CD4-positive, CD25-positive, alpha-beta regulatory T cell (primary cell): ENCODE measurements at regions not wholly inside any gene's neighbourhood (a gene's known extent, or its start where the extent isn't known, plus 50 kb on each side); places are given as distances from the start of the nearest gene placed in this dataset.

Experiments used
- ATAC-seq, 2 donors: fragments of 150-1000 bp; cut with Tn5 transposase; one replicate each; pipeline ENCODE4 v1.10.0; 2021; ENCODE audit warnings: low read depth in 2 of 2, moderate number of reproducible peaks in 2 of 2, moderate library complexity in 1 of 2
- DNase-seq, 3 donors: peaks; one replicate each; pipeline versions ENCODE4 v3.0.0 to v3.0.0-alpha.2; 2012 to 2022; ENCODE audit warnings: mixed read lengths in 1 of 3
- H3K27ac ChIP-seq: one replicate; pipeline ENCODE4 v1.7.0; 2013; ENCODE audit warnings: mild to moderate bottlenecking, low read length; ENCODE audit not compliant: insufficient read depth, poor library complexity, severe bottlenecking
- H3K27me3 ChIP-seq: one replicate; pipeline ENCODE4 v1.7.0; 2013; ENCODE audit warnings: low read length; ENCODE audit not compliant: control insufficient read depth, insufficient read depth
- H3K36me3 ChIP-seq: one replicate; pipeline ENCODE4 v1.7.0; 2013; ENCODE audit warnings: mild to moderate bottlenecking, low read length, moderate library complexity; ENCODE audit not compliant: control insufficient read depth, insufficient read depth
- H3K4me1 ChIP-seq: 2 replicates; pipeline ENCODE4 v1.7.0; 2013; ENCODE audit warnings: mild to moderate bottlenecking, low read length; ENCODE audit not compliant: insufficient read depth, control insufficient read depth, poor library complexity, severe bottlenecking
- H3K4me3 ChIP-seq: one replicate; pipeline ENCODE4 v1.7.0; 2013; ENCODE audit warnings: low read depth, mild to moderate bottlenecking, low read length, moderate library complexity
- H3K9me3 ChIP-seq, 2 experiments: 1 replicate in 1 of 2; 2 replicates in 1 of 2; pipeline ENCODE4 v1.7.0; 2013; ENCODE audit warnings: low read length in 2 of 2, mild to moderate bottlenecking in 1 of 2, moderate library complexity in 1 of 2; ENCODE audit not compliant: control insufficient read depth in 2 of 2
- H3K27ac Mint-ChIP-seq, 3 donors: one replicate each; pipeline ENCODE4 v1.8.0; 2020 to 2022; ENCODE audit warnings: mild to moderate bottlenecking in 3 of 3, mixed read lengths in 3 of 3, moderate library complexity in 2 of 3
- H3K27me3 Mint-ChIP-seq: one replicate; pipeline ENCODE4 v1.8.0; 2022; ENCODE audit warnings: mild to moderate bottlenecking, mixed read lengths
- H3K36me3 Mint-ChIP-seq: one replicate; pipeline ENCODE4 v1.8.0; 2020; ENCODE audit warnings: mixed read lengths
- H3K4me1 Mint-ChIP-seq, 4 donors: one replicate each; pipeline ENCODE4 v1.8.0; 2020 to 2022; ENCODE audit warnings: mixed read lengths in 4 of 4, mild to moderate bottlenecking in 1 of 4
- H3K4me3 Mint-ChIP-seq, 4 donors: one replicate each; pipeline ENCODE4 v1.8.0; 2020 to 2022; ENCODE audit warnings: mild to moderate bottlenecking in 4 of 4, mixed read lengths in 4 of 4, moderate library complexity in 3 of 4
- H3K9me3 Mint-ChIP-seq, 7 donors: one replicate each; pipeline ENCODE4 v1.8.0; 2020 to 2022; ENCODE audit warnings: mixed read lengths in 7 of 7, mild to moderate bottlenecking in 3 of 7, moderate library complexity in 2 of 7

DNA sequence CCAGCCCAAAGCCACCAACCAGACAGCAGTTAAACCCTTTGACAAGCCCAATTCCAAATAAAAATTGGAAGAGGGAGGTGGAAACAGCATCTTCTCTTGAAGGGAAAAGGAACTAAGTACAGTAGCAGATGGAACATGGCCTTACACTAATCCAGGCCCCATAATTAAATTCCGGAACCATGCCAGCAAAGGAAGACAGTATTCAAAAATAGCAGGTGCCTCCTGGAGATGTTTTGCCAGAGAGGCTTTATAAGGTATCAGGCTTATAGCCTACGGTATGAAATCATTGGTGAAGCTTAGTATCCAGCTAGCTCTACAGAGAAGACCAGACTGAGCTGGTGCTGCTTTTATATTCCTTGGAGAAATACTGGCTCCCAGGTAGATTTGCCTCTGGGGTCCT, 344.1 kb upstream of the API5 start:
- no peaks in the 10 kb centered on the region for H3K27me3 Mint-ChIP-seq
- no peaks in the 10 kb centered on the region for H3K4me1 Mint-ChIP-seq
- no peaks in the 10 kb centered on the region for H3K36me3 Mint-ChIP-seq
- Histone ChIP-seq H3K4me1 (no peaks in the 10 kb centered on the region), H3K27me3 (no peaks in the 10 kb centered on the region), H3K9me3 (no peaks in the 10 kb centered on the region), H3K36me3 (no peaks in the 10 kb centered on the region), H3K27ac (no peak overlapping the region), H3K4me3 (no peak overlapping the region)
- H3K27ac Mint-ChIP-seq: no peak overlapping the region
- DNase-seq (no peak), ATAC-seq (no peak)
- H3K9me3 Mint-ChIP-seq: peaks cover 0 to 7% (median 2%) of the 10 kb centered on the region in 7 donors
- H3K4me3 Mint-ChIP-seq: no peak overlapping the region

DNA sequence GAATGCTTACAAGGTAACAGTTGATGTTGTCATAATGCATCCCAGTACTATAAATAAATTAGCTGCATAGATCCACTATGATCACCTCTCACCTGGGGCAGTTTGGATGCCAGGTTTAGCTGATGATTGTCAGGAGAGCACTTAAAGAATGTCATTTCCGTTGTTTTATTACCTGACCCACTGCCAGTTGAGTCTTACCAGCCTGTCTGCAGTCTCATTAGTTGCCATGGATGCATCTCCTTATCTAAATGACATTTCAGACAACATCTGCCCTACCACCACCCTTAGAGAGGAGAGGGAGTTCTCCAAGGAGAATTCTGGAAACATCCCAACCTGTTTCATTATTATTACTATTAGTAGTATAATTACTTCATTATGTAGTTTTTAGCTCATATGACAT, 339.1 kb upstream of the API5 start:
- no peak overlapping the region for H3K4me3 ChIP-seq
- no peaks in the 10 kb centered on the region for H3K9me3 ChIP-seq
- Mint-ChIP-seq H3K36me3 (no peaks in the 10 kb centered on the region), H3K4me3 (no peak overlapping the region), H3K9me3 (peaks cover 0 to 5% (median 2%) of the 10 kb centered on the region in 7 donors), H3K27ac (no peak overlapping the region), H3K4me1 (no peaks in the 10 kb centered on the region), H3K27me3 (no peaks in the 10 kb centered on the region)
- H3K27ac ChIP-seq: no peak overlapping the region
- no peaks in the 10 kb centered on the region for H3K27me3 ChIP-seq
- no peaks in the 10 kb centered on the region for H3K4me1 ChIP-seq
- ATAC-seq (no peak), DNase-seq (no peak)
- H3K36me3 ChIP-seq: no peaks in the 10 kb centered on the region

GRCh38 chr11:42974510-42975179, 337.2 kb upstream of the API5 start:
- Mint-ChIP-seq H3K36me3 (no peaks in the 10 kb centered on the region), H3K27ac (no peak overlapping the region), H3K4me3 (no peak overlapping the region), H3K4me1 (no peaks in the 10 kb centered on the region), H3K27me3 (peaks cover 5% of the 10 kb centered on the region), H3K9me3 (peaks cover 0 to 12% (median 4%) of the 10 kb centered on the region in 7 donors)
- ATAC-seq: no peak
- no peak for DNase-seq
- H3K36me3 ChIP-seq: no peaks in the 10 kb centered on the region
- H3K4me3 ChIP-seq: no peak overlapping the region
- no peak overlapping the region for H3K27ac ChIP-seq
- no peaks in the 10 kb centered on the region for H3K27me3 ChIP-seq
- no peaks in the 10 kb centered on the region for H3K9me3 ChIP-seq
- H3K4me1 ChIP-seq: no peaks in the 10 kb centered on the region

DNA sequence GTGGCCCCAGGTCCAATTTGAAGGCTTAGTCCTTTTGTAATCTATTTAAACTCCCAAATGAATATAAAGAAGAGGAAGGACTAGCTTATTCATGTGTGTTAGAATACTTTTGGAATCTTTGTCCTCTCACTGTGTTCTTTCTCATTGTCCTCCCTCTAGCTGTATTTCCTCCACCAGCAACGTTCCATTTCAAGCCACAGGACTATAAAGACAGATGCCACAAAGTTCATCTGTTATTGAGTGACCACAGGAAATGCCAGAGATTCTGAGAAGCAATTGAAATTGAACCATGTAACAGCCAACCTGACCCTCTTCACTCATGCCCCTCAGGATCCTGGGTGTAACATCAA, 336.6 kb upstream of the API5 start:
- no peaks in the 10 kb centered on the region for H3K27me3 ChIP-seq
- no peaks in the 10 kb centered on the region for H3K9me3 ChIP-seq
- ATAC-seq (no peak), DNase-seq (no peak)
- no peak overlapping the region for H3K27ac Mint-ChIP-seq
- no peaks in the 10 kb centered on the region for H3K36me3 Mint-ChIP-seq
- peaks cover 0 to 12% (median 4%) of the 10 kb centered on the region in 7 donors for H3K9me3 Mint-ChIP-seq
- H3K27me3 Mint-ChIP-seq: peaks cover 5% of the 10 kb centered on the region
- H3K27ac ChIP-seq: no peak overlapping the region
- H3K4me3 ChIP-seq: no peak overlapping the region
- no peak overlapping the region for H3K4me3 Mint-ChIP-seq
- no peaks in the 10 kb centered on the region for H3K4me1 ChIP-seq
- no peaks in the 10 kb centered on the region for H3K36me3 ChIP-seq
- no peaks in the 10 kb centered on the region for H3K4me1 Mint-ChIP-seq

DNA sequence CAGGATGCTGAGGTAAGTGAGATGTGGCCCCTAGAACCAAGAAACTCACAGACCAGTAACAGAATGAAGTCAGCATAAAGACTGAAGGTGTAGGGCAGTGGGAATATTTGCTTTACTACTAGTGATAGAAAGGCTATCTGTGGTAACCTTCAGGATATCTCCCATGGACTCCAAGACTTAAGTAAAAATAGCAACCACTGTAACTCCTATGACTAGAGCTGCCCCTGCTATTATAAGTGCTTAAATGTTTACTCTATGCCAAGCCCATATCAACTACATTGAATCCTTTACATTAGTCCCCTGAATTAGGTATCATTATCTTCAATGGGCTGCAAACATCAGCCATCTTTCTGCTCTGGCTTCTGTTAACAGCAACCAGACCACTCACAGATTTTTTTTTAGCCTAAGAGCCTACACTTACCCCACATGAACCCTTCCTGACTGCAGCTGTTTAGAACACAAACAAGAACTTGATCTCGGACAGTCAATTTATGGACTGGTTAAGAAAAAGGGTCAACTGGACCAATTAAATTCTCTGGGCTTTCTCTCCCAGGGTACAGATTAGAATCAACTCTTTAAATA, 335.1 kb upstream of the API5 start:
- ATAC-seq (no peak), DNase-seq (no peak)
- H3K4me1 Mint-ChIP-seq: no peaks in the 10 kb centered on the region
- Histone ChIP-seq H3K4me3 (no peak overlapping the region), H3K36me3 (no peaks in the 10 kb centered on the region), H3K9me3 (no peaks in the 10 kb centered on the region), H3K27me3 (no peaks in the 10 kb centered on the region), H3K27ac (no peak overlapping the region), H3K4me1 (no peaks in the 10 kb centered on the region)
- peaks cover 0 to 12% (median 4%) of the 10 kb centered on the region in 7 donors for H3K9me3 Mint-ChIP-seq
- no peak overlapping the region for H3K4me3 Mint-ChIP-seq
- H3K36me3 Mint-ChIP-seq: no peaks in the 10 kb centered on the region
- H3K27ac Mint-ChIP-seq: no peak overlapping the region
- H3K27me3 Mint-ChIP-seq: peaks cover 5% of the 10 kb centered on the region

GRCh38 chr11:42992594-42992993, 319.2 kb upstream of the API5 start:
- H3K4me1 ChIP-seq: no peaks in the 10 kb centered on the region
- DNase-seq (no peak), ATAC-seq (no peak)
- H3K27me3 Mint-ChIP-seq: no peaks in the 10 kb centered on the region
- H3K4me3 ChIP-seq: no peak overlapping the region
- no peaks in the 10 kb centered on the region for H3K4me1 Mint-ChIP-seq
- no peaks in the 10 kb centered on the region for H3K27me3 ChIP-seq
- H3K4me3 Mint-ChIP-seq: no peak overlapping the region
- no peak overlapping the region for H3K27ac ChIP-seq
- H3K27ac Mint-ChIP-seq: no peak overlapping the region
- peaks cover 0 to 13% (median 3%) of the 10 kb centered on the region in 7 donors for H3K9me3 Mint-ChIP-seq
- H3K36me3 ChIP-seq: no peaks in the 10 kb centered on the region
- H3K9me3 ChIP-seq: no peaks in the 10 kb centered on the region
- no peaks in the 10 kb centered on the region for H3K36me3 Mint-ChIP-seq

GRCh38 chr11:42996421-42997307, 315.1 kb upstream of the API5 start:
- no peaks in the 10 kb centered on the region for H3K36me3 Mint-ChIP-seq

More at GRCh38 chr11:42996421-42997307, 315.1 kb upstream of the API5 start:
- Histone ChIP-seq H3K27ac (no peak overlapping the region), H3K9me3 (no peaks in the 10 kb centered on the region), H3K4me3 (no peak overlapping the region), H3K27me3 (no peaks in the 10 kb centered on the region), H3K36me3 (no peaks in the 10 kb centered on the region), H3K4me1 (no peaks in the 10 kb centered on the region)
- no peak overlapping the region for H3K27ac Mint-ChIP-seq
- no peaks in the 10 kb centered on the region for H3K4me1 Mint-ChIP-seq
- ATAC-seq (no peak), DNase-seq (no peak)
- peaks cover 0 to 8% (median 3%) of the 10 kb centered on the region in 7 donors for H3K9me3 Mint-ChIP-seq
- H3K27me3 Mint-ChIP-seq: no peaks in the 10 kb centered on the region
- no peak overlapping the region for H3K4me3 Mint-ChIP-seq
